Heart left ventricle (tissue), 13 donors: ENCODE measurements at regions not wholly inside any gene's neighbourhood (a gene's known extent, or its start where the extent isn't known, plus 50 kb on each side); places are given as distances from the start of the nearest gene placed in this dataset.

ENCODE experiments used
- CTCF ChIP-seq, 12 donors: fragments of 200-600 bp; sonication (generic) in 4 of 12; IDR thresholded peaks; one replicate each; pipeline versions ENCODE4 v1.5.0 to v1.8.0; 2018 to 2022; ENCODE audit warnings: antibody characterized with exemption in 12 of 12, mild to moderate bottlenecking in 5 of 12
- POLR2A ChIP-seq, 2 donors: fragments of 450-650 bp; IDR thresholded peaks; one replicate each; pipeline ENCODE4 v1.6.1; 2017; ENCODE audit warnings: antibody characterized with exemption in 2 of 2, mild to moderate bottlenecking in 2 of 2, moderate library complexity in 2 of 2
- donor health status: ischemic (EF 13 %, LVEDD 7.1; RV severe dilation, severe dysfunction).
- donor health status: DM: no; HTN: yes; CAD: no.
- donor health status: DM: no; HTN: no; CAD: no.
- donor health status: ischemic (EF 25% LVEDD 6.9; RV normal size, moderate dysfunction).
- donor health status: ischemic (EF 25% LVEDD 5.7; RV mildly dilated, moderate dysfunction).
- donor health status: ischemic (EF 35%, LVEDD 5.7; RV mildly dilated, moderate dysfunction).
- donor health status: nonischemic (EF 11% LVEDD 7.7; RV severe dilation, severe dysfunction).
- donor health status: DM: yes; HTN: yes; CAD: no.
- donor health status: PGD.
- donor health status: ischemic (EF 29% LVEDD 5.4; RV normal size, mild dysfunction).
- donor health status: nonischemic (EF 23%, LVEDD 6.1; RV moderate dilation, normal function).

GRCh38 chr2:105972927-105973326, 221.2 kb downstream of the UXS1 start:
- no peak for TF ChIP-seq POLR2A (IDR thresholded peaks at IDR 0.05)
- TF ChIP-seq CTCF (IDR thresholded peaks at IDR 0.05) = no peak
